ENCODE measurements at regions not wholly inside any gene's neighbourhood (a gene's known extent, or its start where the extent isn't known, plus 50 kb on each side); places are given as distances from the start of the nearest gene placed in this dataset.

DNA sequence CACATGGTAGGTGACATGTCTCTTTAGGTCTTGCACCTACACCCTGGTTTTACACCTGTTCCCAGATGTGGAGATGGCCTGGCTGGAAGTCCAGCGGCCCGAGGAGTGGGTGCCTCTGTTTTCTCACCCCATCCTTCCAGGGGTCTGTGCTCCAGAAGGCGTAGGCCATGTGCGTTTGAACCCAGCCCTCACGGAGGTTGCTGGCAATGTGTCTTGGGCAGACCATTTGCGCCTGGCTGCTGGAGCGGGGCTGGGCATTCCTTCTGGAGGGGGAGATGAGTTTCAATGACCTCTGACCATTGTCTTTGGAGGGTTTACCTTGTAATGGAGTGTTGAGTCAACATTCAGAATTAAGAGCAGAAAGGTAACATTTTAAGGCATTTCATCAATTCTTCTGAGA, 54.8 kb upstream of the ZNF536 start (continued):
- no peak for TF ChIP-seq CHD4 (IDR thresholded peaks at IDR 0.05; ENCODE audit: insufficient read depth, insufficient replicate concordance, low read depth, low read length, poor library complexity, severe bottlenecking)
- TF ChIP-seq ZNF696 (CRISPR knock-in tag; conservative IDR thresholded peaks at IDR 0.05), result no peak
- no peak for TF ChIP-seq SIN3A (IDR thresholded peaks at IDR 0.05; ENCODE audit: borderline replicate concordance in 2 of 2, control insufficient read depth in 1 of 2, low read depth in 2 of 2, low read length in 2 of 2)

DNA sequence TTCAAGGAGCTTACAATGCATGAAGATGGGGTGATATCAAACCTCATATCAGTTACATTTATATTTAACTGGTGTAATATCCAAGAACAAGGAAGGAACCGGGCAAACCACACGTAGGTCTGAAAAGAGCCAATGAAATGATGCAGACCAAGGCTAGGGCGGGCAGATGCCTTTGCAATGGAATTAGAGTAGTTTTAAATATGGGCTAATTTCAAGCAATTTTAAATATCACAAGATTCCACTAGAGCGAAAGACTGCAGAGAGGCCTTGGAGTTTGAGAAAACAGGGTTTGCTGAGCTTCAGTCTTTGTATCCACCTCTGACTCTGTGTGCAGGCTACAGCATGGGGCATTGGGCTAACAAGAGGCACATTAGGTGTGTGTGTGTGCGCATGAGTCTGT, 53.9 kb upstream of the ZNF536 start:
- TF ChIP-seq ZKSCAN8 (CRISPR knock-in tag; IDR thresholded peaks at IDR 0.05) (no peak), BRCA1 (IDR thresholded peaks at IDR 0.05) (no peak), BRCA1 (CRISPR knock-in tag; IDR thresholded peaks at IDR 0.05) (no peak), ZNF584 (CRISPR knock-in tag; IDR thresholded peaks at IDR 0.05; ENCODE audit: low read depth) (no peak), CREBBP (IDR thresholded peaks at IDR 0.05; ENCODE audit: low read depth, low read length) (no peak), MXI1 (IDR thresholded peaks at IDR 0.05; ENCODE audit: low read depth, low read length) (no peak), ZNF197 (CRISPR knock-in tag; IDR thresholded peaks at IDR 0.05; ENCODE audit: low read depth) (no peak)
- H3K9me3 ChIP-seq (replicated peaks; ENCODE audit: control insufficient read depth, insufficient read depth, low read depth, low read length), result no peaks in the 10 kb centered on the region
- in situ Hi-C loops (cut with MboI) (no loop called here), intact Hi-C loops (cut with micrococcal nuclease) (no loop called here)
- no peak overlapping the region for H3K4me2 ChIP-seq (ENCODE audit: insufficient read depth, low read length)
- H3K27me3 ChIP-seq (ENCODE audit: control insufficient read depth in 2 of 2, insufficient read depth in 2 of 2, low read length in 2 of 2), result peaks cover 0 to 26% of the 10 kb centered on the region in 2 experiments; a peak in 2 of 5 replicates
- H3K9me1 ChIP-seq (ENCODE audit: control insufficient read depth, insufficient read depth, low read length), result no peaks in the 10 kb centered on the region
- no peaks in the 10 kb centered on the region for H3K36me3 ChIP-seq (ENCODE audit: control insufficient read depth, insufficient read depth, low read length)
- POLR2A ChIA-PET, result no interaction called here
- no peak overlapping the region for H2AFZ ChIP-seq (ENCODE audit: low read depth, low read length)
- no peaks in the 10 kb centered on the region for H3K4me1 ChIP-seq (replicated peaks in 1 of 2; ENCODE audit: control insufficient read depth in 2 of 2, insufficient read depth in 2 of 2, low read length in 2 of 2)
- H3K79me2 ChIP-seq (ENCODE audit: control insufficient read depth, insufficient read depth, low read length), result no peaks in the 10 kb centered on the region
- H3K9ac ChIP-seq (ENCODE audit: insufficient read depth in 1 of 2, low read depth in 2 of 2, low read length in 2 of 2), result no peak overlapping the region
- H3K27ac ChIP-seq (ENCODE audit: extremely low read depth, low read depth, low read length), result no peak overlapping the region
- CTCF ChIA-PET (ENCODE audit: low intra/inter-chr PET ratio), result no interaction called here
- no TSS peak for BruUV-seq (replicated peaks)
- ATAC-seq (no peak), FAIRE-seq (no peak), DNase-seq (ENCODE audit: extremely low read depth in 1 of 4, low spot score in 3 of 4) (no peak)
- no peaks in the 10 kb centered on the region for H4K20me1 ChIP-seq (replicated peaks; ENCODE audit: control insufficient read depth, insufficient read depth, low read length)
- H3K4me3 ChIP-seq, result no peak overlapping the region
- WGBS (ENCODE audit: insufficient coverage, low coverage, missing lambda C conversion rate), result 3% methylated on average over 5 of the region's 5 CpGs

Measured in K562 (cell line).